HepG2 (cell line): ENCODE measurements at regions not wholly inside any gene's neighbourhood (a gene's known extent, or its start where the extent isn't known, plus 50 kb on each side); places are given as distances from the start of the nearest gene placed in this dataset.

Experiments used
- ATAC-seq: fragments of 200-7000 bp; cut with Tn5 transposase; 3 replicates; pipeline ENCODE4 v1.9.1; 2020; ENCODE audit warnings: mild to moderate bottlenecking, moderate library complexity
- BruUV-seq: library from RNA; stranded (reverse); fragments of 400-500 nt; replicated peaks from 2 replicates; lab custom pipeline; 2021; lab: Mats Ljungman, UMichigan
- CTCF ChIA-PET: fragments of 300-600 bp; formaldehyde crosslinking; extraction: SDS; loops from one replicate; lab custom pipeline; 2021; ENCODE audit warnings: low total read pairs, inconsistent platforms, low intra/inter-chr PET ratio; lab: Yijun Ruan, JAX
- POLR2A ChIA-PET: fragments of 350-600 bp; sonication (Branson Sonifier 250); formaldehyde crosslinking; loops from one replicate; lab custom pipeline; 2020; ENCODE audit warnings: antibody characterized with exemption, inconsistent platforms; lab: Yijun Ruan, JAX
- DNase-seq: peaks from one replicate; pipeline ENCODE4 v3.0.0-alpha.2; 2015; ENCODE audit warnings: low spot score
- FAIRE-seq: peaks from 3 replicates; lab custom pipeline; 2011; peaks lifted over from hg19 to GRCh38; lab: Jason Lieb, UNC
- H2AFZ ChIP-seq: one replicate; pipeline ENCODE4 v1.6.1; 2011; ENCODE audit warnings: low read length, inconsistent platforms
- H3K27ac ChIP-seq: fragments of 300-600 bp; 3 replicates; pipeline ENCODE4 v1.8.0; 2011; ENCODE audit warnings: mixed run types, mild to moderate bottlenecking, mixed read lengths, low read length, inconsistent platforms; ENCODE audit not compliant: insufficient read depth; ENCODE audit errors: extremely low read length
- H3K27me3 ChIP-seq, 2 experiments: fragments of 200-600 bp in 1 of 2; 2 replicates in 1 of 2; 3 replicates in 1 of 2; pipeline versions ENCODE4 v1.6.0 to v1.8.0; 2011; ENCODE audit warnings: low read length in 2 of 2, mild to moderate bottlenecking in 2 of 2, moderate library complexity in 2 of 2, inconsistent platforms in 1 of 2; ENCODE audit not compliant: insufficient read depth in 2 of 2, control insufficient read depth in 1 of 2
- H3K36me3 ChIP-seq, 2 experiments: fragments of 200-600 bp in 1 of 2; replicated peaks in 1 of 2; 2 replicates in 1 of 2; 3 replicates in 1 of 2; pipeline versions ENCODE4 v1.5.1 to v1.8.0; 2011; ENCODE audit warnings: low read length in 2 of 2, inconsistent platforms in 1 of 2; ENCODE audit not compliant: insufficient read depth in 2 of 2, control insufficient read depth in 1 of 2
- H3K4me1 ChIP-seq: 2 replicates; pipeline ENCODE4 v1.5.1; 2012; ENCODE audit warnings: low read length, inconsistent platforms; ENCODE audit not compliant: insufficient read depth
- H3K4me2 ChIP-seq: 2 replicates; pipeline ENCODE4 v1.6.0; 2011; ENCODE audit warnings: low read depth, low read length, inconsistent platforms
- H3K4me3 ChIP-seq, 3 experiments: fragments of 200-600 bp in 1 of 3; sonication (generic), shearing (Covaris generic) in 1 of 3; replicated peaks in 1 of 3; 2 replicates each; pipeline ENCODE4 v1.5.1; 2011 to 2016; ENCODE audit warnings: low read length in 3 of 3, inconsistent platforms in 2 of 3, low read depth in 2 of 3, mild to moderate bottlenecking in 2 of 3, control low read depth in 1 of 3, mixed read lengths in 1 of 3; ENCODE audit not compliant: insufficient read depth in 1 of 3
- H3K79me2 ChIP-seq: one replicate; pipeline ENCODE4 v1.6.1; 2011; ENCODE audit warnings: low read length, inconsistent platforms; ENCODE audit not compliant: insufficient read depth
- H3K9ac ChIP-seq: 2 replicates; pipeline ENCODE4 v1.6.0; 2011; ENCODE audit warnings: mild to moderate bottlenecking, low read depth, low read length, inconsistent platforms; ENCODE audit not compliant: insufficient read depth
- H3K9me3 ChIP-seq: 2 replicates; pipeline ENCODE4 v1.5.1; 2012; ENCODE audit warnings: mild to moderate bottlenecking, low read length
- H4K20me1 ChIP-seq: 2 replicates; pipeline ENCODE4 v1.6.0; 2011; ENCODE audit warnings: inconsistent platforms, mild to moderate bottlenecking, low read length, moderate library complexity; ENCODE audit not compliant: insufficient read depth
- ATF7-NPFF ChIP-seq: sonication (generic); formaldehyde crosslinking; IDR thresholded peaks from 2 replicates; pipeline ENCODE4 v1.8.1; 2023; ENCODE audit warnings: mild to moderate bottlenecking, low read depth, missing genetic modification reagents, moderate library complexity
- CBX1 ChIP-seq: IDR thresholded peaks from one replicate; pipeline ENCODE4 v1.6.1; 2016; ENCODE audit warnings: antibody characterized with exemption, low read depth
- CC2D1A ChIP-seq: sonication (generic); formaldehyde crosslinking; IDR thresholded peaks from 2 replicates; pipeline ENCODE4 v1.8.1; 2023; ENCODE audit warnings: mild to moderate bottlenecking, missing genetic modification reagents
- GABPB1 ChIP-seq: IDR thresholded peaks from 2 replicates; pipeline ENCODE4 v1.6.1; 2016; ENCODE audit warnings: mild to moderate bottlenecking, missing genetic modification reagents, moderate library complexity, missing compliant biosample characterization
- KDM5B ChIP-seq: sonication (generic); formaldehyde crosslinking; IDR thresholded peaks from 2 replicates; pipeline ENCODE4 v1.4.0; 2020; ENCODE audit warnings: missing genetic modification reagents, mild to moderate bottlenecking, borderline replicate concordance
- KDM6A ChIP-seq: IDR thresholded peaks from 2 replicates; pipeline ENCODE4 v1.6.1; 2016; ENCODE audit warnings: low read depth
- KLF16 ChIP-seq, 2 experiments: sonication (generic) in 1 of 2; formaldehyde crosslinking in 1 of 2; IDR thresholded peaks; 2 replicates each; pipeline versions ENCODE4 v1.6.1 to v1.8.0; 2016 to 2023; ENCODE audit warnings: missing genetic modification reagents in 2 of 2, missing compliant biosample characterization in 1 of 2
- MIER3 ChIP-seq: IDR thresholded peaks from 2 replicates; pipeline ENCODE4 v1.6.1; 2016; ENCODE audit warnings: missing compliant biosample characterization, borderline replicate concordance
- ONECUT2 ChIP-seq: sonication (generic); formaldehyde crosslinking; IDR thresholded peaks from 2 replicates; pipeline ENCODE4 v1.4.0; 2020; ENCODE audit warnings: missing genetic modification reagents
- RCOR2 ChIP-seq: IDR thresholded peaks from 2 replicates; pipeline ENCODE4 v1.6.1; 2016; ENCODE audit warnings: missing biosample characterization, missing genetic modification reagents
- ZNF124 ChIP-seq: sonication (generic); formaldehyde crosslinking; IDR thresholded peaks from 2 replicates; pipeline ENCODE4 v1.4.0; 2020; ENCODE audit warnings: missing genetic modification reagents
- ZNF235 ChIP-seq: sonication (generic); formaldehyde crosslinking; IDR thresholded peaks from 2 replicates; pipeline ENCODE4 v1.8.1; 2023; ENCODE audit warnings: mild to moderate bottlenecking, missing genetic modification reagents, borderline replicate concordance
- ZNF331 ChIP-seq: sonication (generic); formaldehyde crosslinking; IDR thresholded peaks from 2 replicates; pipeline ENCODE4 v1.4.0; 2020; ENCODE audit warnings: missing genetic modification reagents
- ZNF841 ChIP-seq: sonication (generic); formaldehyde crosslinking; IDR thresholded peaks from 2 replicates; pipeline ENCODE4 v1.8.1; 2023; ENCODE audit warnings: missing genetic modification reagents, borderline replicate concordance
- ZSCAN30 ChIP-seq: sonication (generic); formaldehyde crosslinking; IDR thresholded peaks from 2 replicates; pipeline ENCODE4 v1.5.0; 2020; ENCODE audit warnings: mild to moderate bottlenecking, missing genetic modification reagents
- WGBS: methylation state at CpG from one replicate; pipeline ENCODE4 v1.1.6; 2017; ENCODE audit warnings: low lambda C conversion rate; 5-methylcytosine and 5-hydroxymethylcytosine counted together
- in situ Hi-C: cut with HindIII; loops from 2 replicates; pipeline ENCODE4 v1.10.0; 2017; ENCODE audit warnings: low pct_unique_long_range_greater_than_20kb; ENCODE audit not compliant: extremely low pct_ligation_motif_present
- intact Hi-C: fragments of 100-400 bp; cut with micrococcal nuclease; formaldehyde crosslinking; loops from one replicate; pipeline ENCODE4 v1.10.0; 2022; ENCODE audit not compliant: unreplicated experiment
- TF ChIP-seq, protein P1 (sequence below): sonication (generic); formaldehyde crosslinking; IDR thresholded peaks from 2 replicates; pipeline ENCODE4 v1.4.0; 2020; ENCODE audit warnings: missing genetic modification reagents

GRCh38 chr4:137378393-137378792 lies 153.9 kb downstream of the PCDH18 start:
- Histone ChIP-seq H2AFZ (no peak overlapping the region), H3K4me3 (no peak overlapping the region)
- intact Hi-C loops (no loop called here), in situ Hi-C loops (no loop called here)
- BruUV-seq: no TSS peak
- TF ChIP-seq ZSCAN30 (CRISPR knock-in tag): no peak
- TF ChIP-seq ONECUT2 (CRISPR knock-in tag): no peak
- TF ChIP-seq, all 625 proteins: peak for 0
- H3K9ac ChIP-seq: no peak overlapping the region
- H4K20me1 ChIP-seq: no peaks in the 10 kb centered on the region
- H3K9me3 ChIP-seq: no peaks in the 10 kb centered on the region
- no peaks in the 10 kb centered on the region for H3K36me3 ChIP-seq
- H3K4me2 ChIP-seq: no peak overlapping the region
- H3K79me2 ChIP-seq: no peaks in the 10 kb centered on the region
- no peaks in the 10 kb centered on the region for H3K27me3 ChIP-seq
- no peak overlapping the region for H3K27ac ChIP-seq
- DNase-seq (no peak), ATAC-seq (no peak), FAIRE-seq (no peak)
- POLR2A ChIA-PET: no interaction called here
- H3K4me1 ChIP-seq: no peaks in the 10 kb centered on the region
- CTCF ChIA-PET: no interaction called here
- WGBS: 11% methylated on average over 3 of the region's 3 CpGs

GRCh38 chr4:137376312-137376711 lies 156.0 kb downstream of the PCDH18 start:
- CTCF ChIA-PET: no interaction called here
- H3K27me3 ChIP-seq: no peaks in the 10 kb centered on the region
- no peak for TF ChIP-seq GABPB1 (CRISPR knock-in tag)
- no peak for TF ChIP-seq CBX1
- TF ChIP-seq ZNF124 (CRISPR knock-in tag): no peak
- no peak for TF ChIP-seq ZNF841
- TF ChIP-seq RCOR2 (CRISPR knock-in tag): no peak
- TF ChIP-seq ZNF235 (CRISPR knock-in tag): no peak
- no peak for TF ChIP-seq ATF7-NPFF
- TF ChIP-seq MIER3 (CRISPR knock-in tag): no peak
- no peak for TF ChIP-seq KLF16 (CRISPR knock-in tag; IDR thresholded peaks at IDR 0.05)
- TF ChIP-seq ZNF331 (CRISPR knock-in tag): no peak
- TF ChIP-seq KDM6A (CRISPR knock-in tag): no peak
- TF ChIP-seq KDM5B (CRISPR knock-in tag): no peak
- TF ChIP-seq, protein P1, sequence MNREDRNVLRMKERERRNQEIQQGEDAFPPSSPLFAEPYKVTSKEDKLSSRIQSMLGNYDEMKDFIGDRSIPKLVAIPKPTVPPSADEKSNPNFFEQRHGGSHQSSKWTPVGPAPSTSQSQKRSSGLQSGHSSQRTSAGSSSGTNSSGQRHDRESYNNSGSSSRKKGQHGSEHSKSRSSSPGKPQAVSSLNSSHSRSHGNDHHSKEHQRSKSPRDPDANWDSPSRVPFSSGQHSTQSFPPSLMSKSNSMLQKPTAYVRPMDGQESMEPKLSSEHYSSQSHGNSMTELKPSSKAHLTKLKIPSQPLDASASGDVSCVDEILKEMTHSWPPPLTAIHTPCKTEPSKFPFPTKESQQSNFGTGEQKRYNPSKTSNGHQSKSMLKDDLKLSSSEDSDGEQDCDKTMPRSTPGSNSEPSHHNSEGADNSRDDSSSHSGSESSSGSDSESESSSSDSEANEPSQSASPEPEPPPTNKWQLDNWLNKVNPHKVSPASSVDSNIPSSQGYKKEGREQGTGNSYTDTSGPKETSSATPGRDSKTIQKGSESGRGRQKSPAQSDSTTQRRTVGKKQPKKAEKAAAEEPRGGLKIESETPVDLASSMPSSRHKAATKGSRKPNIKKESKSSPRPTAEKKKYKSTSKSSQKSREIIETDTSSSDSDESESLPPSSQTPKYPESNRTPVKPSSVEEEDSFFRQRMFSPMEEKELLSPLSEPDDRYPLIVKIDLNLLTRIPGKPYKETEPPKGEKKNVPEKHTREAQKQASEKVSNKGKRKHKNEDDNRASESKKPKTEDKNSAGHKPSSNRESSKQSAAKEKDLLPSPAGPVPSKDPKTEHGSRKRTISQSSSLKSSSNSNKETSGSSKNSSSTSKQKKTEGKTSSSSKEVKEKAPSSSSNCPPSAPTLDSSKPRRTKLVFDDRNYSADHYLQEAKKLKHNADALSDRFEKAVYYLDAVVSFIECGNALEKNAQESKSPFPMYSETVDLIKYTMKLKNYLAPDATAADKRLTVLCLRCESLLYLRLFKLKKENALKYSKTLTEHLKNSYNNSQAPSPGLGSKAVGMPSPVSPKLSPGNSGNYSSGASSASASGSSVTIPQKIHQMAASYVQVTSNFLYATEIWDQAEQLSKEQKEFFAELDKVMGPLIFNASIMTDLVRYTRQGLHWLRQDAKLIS (CRISPR knock-in tag): no peak
- no peak for TF ChIP-seq CC2D1A (CRISPR knock-in tag)
- TF ChIP-seq, all 625 proteins: peak for 0
- no peak for FAIRE-seq
- 0% methylated on average over 2 of the region's 2 CpGs for WGBS
- no peak overlapping the region for H3K27ac ChIP-seq
- intact Hi-C loops: no loop called here
- H3K79me2 ChIP-seq: no peaks in the 10 kb centered on the region
- ATAC-seq: no peak
- BruUV-seq: no TSS peak
- H4K20me1 ChIP-seq: no peaks in the 10 kb centered on the region
- no peaks in the 10 kb centered on the region for H3K4me1 ChIP-seq
- H3K9ac ChIP-seq: no peak overlapping the region
- H3K9me3 ChIP-seq: no peaks in the 10 kb centered on the region
- no peak for DNase-seq
- H3K36me3 ChIP-seq: no peaks in the 10 kb centered on the region
- H3K4me2 ChIP-seq: no peak overlapping the region
- H3K4me3 ChIP-seq: no peak overlapping the region
- POLR2A ChIA-PET: no interaction called here
- in situ Hi-C loops: no loop called here
- H2AFZ ChIP-seq: no peak overlapping the region
